ENCODE measurements at regions not wholly inside any gene's neighbourhood (a gene's known extent, or its start where the extent isn't known, plus 50 kb on each side); places are given as distances from the start of the nearest gene placed in this dataset.

DNA sequence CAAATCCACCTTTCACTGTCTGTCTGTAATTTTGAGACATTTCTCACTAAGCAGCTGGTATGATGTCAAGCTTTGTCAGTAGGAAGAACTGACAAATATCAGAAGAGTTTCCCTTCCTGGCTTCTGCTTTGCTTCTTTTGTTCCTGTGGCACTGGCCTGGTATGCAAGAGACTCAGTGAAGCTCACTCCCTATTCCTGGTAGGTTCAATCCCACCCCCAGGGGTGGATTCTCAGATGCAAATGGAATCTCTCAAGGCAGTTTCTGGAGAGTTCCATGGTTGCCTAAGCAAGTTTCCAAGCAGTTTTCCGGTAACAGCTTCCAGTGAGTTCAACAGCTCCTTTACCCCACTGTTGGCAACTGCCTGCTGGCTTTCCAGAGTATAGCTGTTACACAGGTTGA lies 683.4 kb downstream of the PTPRC start:
- no peak for ATAC-seq

DNA sequence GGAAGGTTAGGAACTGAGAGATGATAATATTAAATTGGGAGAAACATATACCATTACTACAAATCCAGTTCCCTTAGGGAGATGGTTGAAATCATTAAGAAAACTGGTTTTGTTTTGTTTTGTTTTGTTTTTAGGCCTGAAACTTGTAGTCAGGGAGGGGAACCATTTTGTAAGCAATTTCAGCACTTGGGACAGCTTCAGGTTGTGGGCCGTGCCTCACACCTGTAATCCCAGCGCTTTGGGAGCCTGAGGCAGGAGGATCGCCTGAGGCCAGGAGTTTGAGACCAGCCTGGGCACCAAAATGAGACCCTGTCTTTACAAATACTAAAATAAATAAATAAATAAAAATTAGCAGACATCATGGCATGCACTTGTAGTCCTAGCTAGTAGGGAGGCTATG lies 694.3 kb upstream of the NR5A2 start:
- Histone ChIP-seq H3K4me1 (ENCODE audit: control insufficient read depth, insufficient read depth, low read length) (no peaks in the 10 kb centered on the region), H3K9me3 (ENCODE audit: control insufficient read depth, insufficient read depth, low read depth, low read length) (no peaks in the 10 kb centered on the region), H3K27ac (ENCODE audit: low read length) (no peak overlapping the region), H3K36me3 (ENCODE audit: control insufficient read depth, insufficient read depth, low read length) (no peaks in the 10 kb centered on the region), H3K4me3 (ENCODE audit: low read depth in 2 of 2, low read length in 2 of 2) (no peak overlapping the region), H3K27me3 (ENCODE audit: control insufficient read depth, insufficient read depth, low read length) (no peaks in the 10 kb centered on the region)
- TF ChIP-seq CTCF (IDR thresholded peaks at IDR 0.05): no peak
- BruUV-seq (replicated peaks): no TSS peak
- POLR2A ChIA-PET: no interaction called here
- no peak for DNase-seq (ENCODE audit: low read depth, low spot score)
- CTCF ChIA-PET: no interaction called here
- intact Hi-C loops (cut with micrococcal nuclease; ENCODE audit: unreplicated experiment) (no loop called here), in situ Hi-C loops (cut with HindIII; ENCODE audit: low pct_unique_long_range_greater_than_20kb, low sequenced_read_pairs) (no loop called here)
- no peak for ATAC-seq

More for the DNA sequence above, 683.4 kb downstream of the PTPRC start:
- Histone ChIP-seq H3K27me3 (ENCODE audit: control insufficient read depth, insufficient read depth, low read length) (no peaks in the 10 kb centered on the region), H3K4me1 (ENCODE audit: control insufficient read depth, insufficient read depth, low read length) (no peaks in the 10 kb centered on the region), H3K9me3 (ENCODE audit: control insufficient read depth, insufficient read depth, low read depth, low read length) (no peaks in the 10 kb centered on the region), H3K36me3 (ENCODE audit: control insufficient read depth, insufficient read depth, low read length) (no peaks in the 10 kb centered on the region), H3K27ac (ENCODE audit: low read length) (no peak overlapping the region), H3K4me3 (ENCODE audit: low read depth in 2 of 2, low read length in 2 of 2) (no peak overlapping the region)
- POLR2A ChIA-PET: no interaction called here
- intact Hi-C loops (cut with micrococcal nuclease; ENCODE audit: unreplicated experiment) (no loop called here), in situ Hi-C loops (cut with HindIII; ENCODE audit: low pct_unique_long_range_greater_than_20kb, low sequenced_read_pairs) (no loop called here)
- BruUV-seq (replicated peaks): no TSS peak
- CTCF ChIA-PET: no interaction called here
- no peak for DNase-seq (ENCODE audit: low read depth, low spot score)
- no peak for TF ChIP-seq POLR2AphosphoS5 (IDR thresholded peaks at IDR 0.05; ENCODE audit: low read depth, low read length)
- TF ChIP-seq, protein P1, sequence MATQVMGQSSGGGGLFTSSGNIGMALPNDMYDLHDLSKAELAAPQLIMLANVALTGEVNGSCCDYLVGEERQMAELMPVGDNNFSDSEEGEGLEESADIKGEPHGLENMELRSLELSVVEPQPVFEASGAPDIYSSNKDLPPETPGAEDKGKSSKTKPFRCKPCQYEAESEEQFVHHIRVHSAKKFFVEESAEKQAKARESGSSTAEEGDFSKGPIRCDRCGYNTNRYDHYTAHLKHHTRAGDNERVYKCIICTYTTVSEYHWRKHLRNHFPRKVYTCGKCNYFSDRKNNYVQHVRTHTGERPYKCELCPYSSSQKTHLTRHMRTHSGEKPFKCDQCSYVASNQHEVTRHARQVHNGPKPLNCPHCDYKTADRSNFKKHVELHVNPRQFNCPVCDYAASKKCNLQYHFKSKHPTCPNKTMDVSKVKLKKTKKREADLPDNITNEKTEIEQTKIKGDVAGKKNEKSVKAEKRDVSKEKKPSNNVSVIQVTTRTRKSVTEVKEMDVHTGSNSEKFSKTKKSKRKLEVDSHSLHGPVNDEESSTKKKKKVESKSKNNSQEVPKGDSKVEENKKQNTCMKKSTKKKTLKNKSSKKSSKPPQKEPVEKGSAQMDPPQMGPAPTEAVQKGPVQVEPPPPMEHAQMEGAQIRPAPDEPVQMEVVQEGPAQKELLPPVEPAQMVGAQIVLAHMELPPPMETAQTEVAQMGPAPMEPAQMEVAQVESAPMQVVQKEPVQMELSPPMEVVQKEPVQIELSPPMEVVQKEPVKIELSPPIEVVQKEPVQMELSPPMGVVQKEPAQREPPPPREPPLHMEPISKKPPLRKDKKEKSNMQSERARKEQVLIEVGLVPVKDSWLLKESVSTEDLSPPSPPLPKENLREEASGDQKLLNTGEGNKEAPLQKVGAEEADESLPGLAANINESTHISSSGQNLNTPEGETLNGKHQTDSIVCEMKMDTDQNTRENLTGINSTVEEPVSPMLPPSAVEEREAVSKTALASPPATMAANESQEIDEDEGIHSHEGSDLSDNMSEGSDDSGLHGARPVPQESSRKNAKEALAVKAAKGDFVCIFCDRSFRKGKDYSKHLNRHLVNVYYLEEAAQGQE (IDR thresholded peaks at IDR 0.05; ENCODE audit: insufficient read depth in 1 of 2, low read depth in 2 of 2, low read length in 1 of 2): no peak
- TF ChIP-seq SIN3A (IDR thresholded peaks at IDR 0.05; ENCODE audit: borderline replicate concordance, insufficient read depth, low read depth, low read length): no peak
- no peak for TF ChIP-seq TCF7L2 (IDR thresholded peaks at IDR 0.05; ENCODE audit: low read depth, low read length)
- no peak for TF ChIP-seq CTCF (IDR thresholded peaks at IDR 0.05)

DNA sequence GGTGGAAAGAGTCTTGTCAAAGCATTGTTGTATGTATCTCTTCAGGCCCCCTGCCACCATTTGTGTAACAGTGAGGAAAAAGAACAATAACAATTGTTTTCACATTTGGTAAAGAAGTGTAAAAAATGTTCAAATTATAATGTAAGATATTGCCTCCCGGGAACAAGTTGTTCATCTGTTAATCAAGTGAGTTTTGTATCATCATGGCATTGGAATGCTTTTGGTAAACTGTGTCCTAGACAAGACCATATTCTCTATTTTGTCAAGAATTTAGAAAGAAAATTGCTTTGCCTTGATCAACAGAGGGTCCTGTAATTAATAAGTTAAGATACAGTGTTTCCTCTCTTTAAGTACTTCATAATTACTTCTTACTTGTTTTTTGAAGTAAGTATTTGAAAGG lies 692.0 kb upstream of the NR5A2 start:
- DNase-seq (ENCODE audit: low read depth, low spot score) (no peak), ATAC-seq (no peak)
- no peaks in the 10 kb centered on the region for H3K9me3 ChIP-seq (ENCODE audit: control insufficient read depth, insufficient read depth, low read depth, low read length)
- BruUV-seq (replicated peaks): no TSS peak
- ChIA-PET POLR2A (no interaction called here), CTCF (no interaction called here)
- intact Hi-C loops (cut with micrococcal nuclease; ENCODE audit: unreplicated experiment) (no loop called here), in situ Hi-C loops (cut with HindIII; ENCODE audit: low pct_unique_long_range_greater_than_20kb, low sequenced_read_pairs) (no loop called here)
- no peak overlapping the region for H3K27ac ChIP-seq (ENCODE audit: low read length)
- H3K4me1 ChIP-seq (ENCODE audit: control insufficient read depth, insufficient read depth, low read length): no peaks in the 10 kb centered on the region
- TF ChIP-seq, protein P1 (IDR thresholded peaks at IDR 0.05; ENCODE audit: insufficient read depth in 1 of 2, low read depth in 2 of 2, low read length in 1 of 2): no peak
- TF ChIP-seq TCF7L2 (IDR thresholded peaks at IDR 0.05; ENCODE audit: low read depth, low read length) (no peak), CTCF (IDR thresholded peaks at IDR 0.05) (no peak), POLR2AphosphoS5 (IDR thresholded peaks at IDR 0.05; ENCODE audit: low read depth, low read length) (no peak), SIN3A (IDR thresholded peaks at IDR 0.05; ENCODE audit: borderline replicate concordance, insufficient read depth, low read depth, low read length) (no peak)
- no peaks in the 10 kb centered on the region for H3K27me3 ChIP-seq (ENCODE audit: control insufficient read depth, insufficient read depth, low read length)
- H3K4me3 ChIP-seq (ENCODE audit: low read depth in 2 of 2, low read length in 2 of 2): no peak overlapping the region
- no peaks in the 10 kb centered on the region for H3K36me3 ChIP-seq (ENCODE audit: control insufficient read depth, insufficient read depth, low read length)
